K562 (cell line): ENCODE measurements at regions not wholly inside any gene's neighbourhood (a gene's known extent, or its start where the extent isn't known, plus 50 kb on each side); places are given as distances from the start of the nearest gene placed in this dataset.

ENCODE experiments used
- AFF1 ChIP-seq, 2 experiments: fragments of 450-650 bp; IDR thresholded peaks; 2 replicates each; pipeline ENCODE4 v1.6.1; 2018; ENCODE audit warnings: mild to moderate bottlenecking in 2 of 2, low read depth in 1 of 2; ENCODE audit not compliant: partially characterized antibody in 2 of 2
- CREM ChIP-seq: IDR thresholded peaks from 2 replicates; pipeline ENCODE4 v1.6.1; 2014; ENCODE audit warnings: antibody characterized with exemption, low read depth
- CXXC5 ChIP-seq: fragments of 250-450 bp; sonication (Bioruptor Pico); IDR thresholded peaks from 2 replicates; pipeline ENCODE4 v1.8.0; 2022; ENCODE audit warnings: inconsistent platforms, mild to moderate bottlenecking, moderate library complexity
- DACH1 ChIP-seq: fragments of 450-650 bp; IDR thresholded peaks from 2 replicates; pipeline ENCODE4 v1.6.1; 2018; ENCODE audit not compliant: partially characterized antibody
- HDAC2 ChIP-seq: fragments of 450-650 bp; IDR thresholded peaks from 2 replicates; pipeline ENCODE4 v1.6.1; 2016; ENCODE audit warnings: mild to moderate bottlenecking
- IRF9 ChIP-seq: fragments of 450-650 bp; IDR thresholded peaks from 2 replicates; pipeline ENCODE4 v1.6.1; 2016; ENCODE audit warnings: missing biosample characterization, missing genetic modification characterization
- JUND ChIP-seq, 2 experiments: IDR thresholded peaks; 2 replicates in 1 of 2; 3 replicates in 1 of 2; pipeline ENCODE4 v1.6.1; 2011; ENCODE audit warnings: borderline replicate concordance in 2 of 2, low read depth in 2 of 2, low read length in 2 of 2, improper control_type of control experiment in 1 of 2, missing biosample characterization in 1 of 2, missing genetic modification characterization in 1 of 2, missing genetic modification reagents in 1 of 2
- MAFK ChIP-seq: IDR thresholded peaks from 2 replicates; pipeline ENCODE4 v1.6.1; 2011; ENCODE audit warnings: low read length, improper control_type of control experiment
- NCOA1 ChIP-seq: fragments of 450-650 bp; IDR thresholded peaks from 2 replicates; pipeline ENCODE4 v1.6.1; 2016; ENCODE audit warnings: low read depth
- RCOR1 ChIP-seq, 2 experiments: IDR thresholded peaks; 2 replicates each; pipeline ENCODE4 v1.6.1; 2012; ENCODE audit warnings: low read depth in 2 of 2, low read length in 2 of 2, borderline replicate concordance in 1 of 2, improper control_type of control experiment in 1 of 2
- TCF15 ChIP-seq: fragments of 250-450 bp; sonication (Bioruptor Pico); IDR thresholded peaks from 2 replicates; pipeline ENCODE4 v1.8.0; 2022; ENCODE audit warnings: moderate library complexity, mild to moderate bottlenecking, inconsistent platforms
- ZNF239 ChIP-seq: fragments of 250-450 bp; sonication (Bioruptor Pico); IDR thresholded peaks from 2 replicates; pipeline ENCODE4 v1.4.0; 2020; ENCODE audit warnings: mild to moderate bottlenecking
- ZNF436 ChIP-seq: fragments of 250-450, 450-650 bp; sonication (Bioruptor Pico); formaldehyde crosslinking; IDR thresholded peaks from 2 replicates; pipeline ENCODE4 v1.7.0; 2020; ENCODE audit warnings: mild to moderate bottlenecking

GRCh38 chr12:93229494-93230325, 148.0 kb upstream of the NUDT4 start (continued):
- TF ChIP-seq DACH1 (peak; percentile 10), RCOR1 (IDR thresholded peaks at IDR 0.05; ENCODE audit: borderline replicate concordance in 1 of 2, low read depth in 2 of 2, low read length in 2 of 2) (peak in 1 of 2 experiments; percentile 92; a peak in 2 of 4 replicates), CXXC5 (CRISPR knock-in tag) (peak; percentile 54), MAFK (0 out of 2 replicates have a peak, but pooled peaks have one; percentile 8), ZNF436 (no peak), AFF1 (IDR thresholded peaks at IDR 0.05; ENCODE audit: low read depth in 1 of 2, partially characterized antibody in 2 of 2) (peak in 1 of 2 experiments; percentile 20), JUND (IDR thresholded peaks at IDR 0.05; ENCODE audit: borderline replicate concordance, low read depth, low read length) (peak; percentile 96), JUND (tag; IDR thresholded peaks at IDR 0.05; ENCODE audit: borderline replicate concordance, low read depth, low read length) (peak; percentile 90; the same call in 2 of the 3 replicates), IRF9 (tag) (peak; percentile 56; the same call in 1 of the 2 replicates), TCF15 (CRISPR knock-in tag) (peak; percentile 61; the same call in 1 of the 2 replicates), NCOA1 (peak; percentile 49; the same call in 1 of the 2 replicates), ZNF239 (CRISPR knock-in tag) (no peak), HDAC2 (peak; percentile 89; the same call in 1 of the 2 replicates), CREM (peak; percentile 46; the same call in 1 of the 2 replicates)
